ENCODE measurements at regions not wholly inside any gene's neighbourhood (a gene's known extent, or its start where the extent isn't known, plus 50 kb on each side); places are given as distances from the start of the nearest gene placed in this dataset.

GRCh38 chr11:104663190-104664140, 234.8 kb downstream of the CASP12 start:
- no peaks in the 10 kb centered on the region for H3K27me3 ChIP-seq (ENCODE audit: insufficient read depth, low read length)
- no peak for DNase-seq (ENCODE audit: low read depth)
- Mint-ChIP-seq H3K4me3 (ENCODE audit: unreplicated experiment) (no peak overlapping the region), H3K27ac (ENCODE audit: unreplicated experiment) (no peak overlapping the region), H3K36me3 (ENCODE audit: low read depth, unreplicated experiment) (no peaks in the 10 kb centered on the region), H3K4me1 (ENCODE audit: low read depth, unreplicated experiment) (peaks cover 2% of the 10 kb centered on the region), H3K27me3 (ENCODE audit: low read depth, unreplicated experiment) (no peaks in the 10 kb centered on the region), H3K9me3 (ENCODE audit: unreplicated experiment) (no peaks in the 10 kb centered on the region)
- peak; percentile 20 for FAIRE-seq
- no peak overlapping the region for H2AFZ ChIP-seq (ENCODE audit: low read depth, low read length)
- no peak overlapping the region for H3K27ac ChIP-seq (ENCODE audit: low read depth, low read length)
- no peak overlapping the region for H3K4me3 ChIP-seq (ENCODE audit: insufficient read depth, low read depth, low read length)
- H3K36me3 ChIP-seq (ENCODE audit: insufficient read depth, low read length) = no peaks in the 10 kb centered on the region
- no peaks in the 10 kb centered on the region for H4K20me1 ChIP-seq (ENCODE audit: insufficient read depth, low read length)
- no peaks in the 10 kb centered on the region for H3K4me1 ChIP-seq (ENCODE audit: insufficient read depth, low read length)
- H3K9ac ChIP-seq (ENCODE audit: low read length) = no peak overlapping the region
- TF ChIP-seq, protein P1, sequence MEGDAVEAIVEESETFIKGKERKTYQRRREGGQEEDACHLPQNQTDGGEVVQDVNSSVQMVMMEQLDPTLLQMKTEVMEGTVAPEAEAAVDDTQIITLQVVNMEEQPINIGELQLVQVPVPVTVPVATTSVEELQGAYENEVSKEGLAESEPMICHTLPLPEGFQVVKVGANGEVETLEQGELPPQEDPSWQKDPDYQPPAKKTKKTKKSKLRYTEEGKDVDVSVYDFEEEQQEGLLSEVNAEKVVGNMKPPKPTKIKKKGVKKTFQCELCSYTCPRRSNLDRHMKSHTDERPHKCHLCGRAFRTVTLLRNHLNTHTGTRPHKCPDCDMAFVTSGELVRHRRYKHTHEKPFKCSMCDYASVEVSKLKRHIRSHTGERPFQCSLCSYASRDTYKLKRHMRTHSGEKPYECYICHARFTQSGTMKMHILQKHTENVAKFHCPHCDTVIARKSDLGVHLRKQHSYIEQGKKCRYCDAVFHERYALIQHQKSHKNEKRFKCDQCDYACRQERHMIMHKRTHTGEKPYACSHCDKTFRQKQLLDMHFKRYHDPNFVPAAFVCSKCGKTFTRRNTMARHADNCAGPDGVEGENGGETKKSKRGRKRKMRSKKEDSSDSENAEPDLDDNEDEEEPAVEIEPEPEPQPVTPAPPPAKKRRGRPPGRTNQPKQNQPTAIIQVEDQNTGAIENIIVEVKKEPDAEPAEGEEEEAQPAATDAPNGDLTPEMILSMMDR (IDR thresholded peaks at IDR 0.05; ENCODE audit: insufficient read depth, low read depth, low read length) = no peak
- no peak for TF ChIP-seq EZH2 (IDR thresholded peaks at IDR 0.05; ENCODE audit: insufficient read depth, low read length)
- H3K4me2 ChIP-seq (ENCODE audit: low read length) = no peak overlapping the region
- no peaks in the 10 kb centered on the region for H3K9me3 ChIP-seq (ENCODE audit: insufficient read depth, low read depth, low read length)
- H3K79me2 ChIP-seq (ENCODE audit: insufficient read depth, low read length) = no peaks in the 10 kb centered on the region

DNA sequence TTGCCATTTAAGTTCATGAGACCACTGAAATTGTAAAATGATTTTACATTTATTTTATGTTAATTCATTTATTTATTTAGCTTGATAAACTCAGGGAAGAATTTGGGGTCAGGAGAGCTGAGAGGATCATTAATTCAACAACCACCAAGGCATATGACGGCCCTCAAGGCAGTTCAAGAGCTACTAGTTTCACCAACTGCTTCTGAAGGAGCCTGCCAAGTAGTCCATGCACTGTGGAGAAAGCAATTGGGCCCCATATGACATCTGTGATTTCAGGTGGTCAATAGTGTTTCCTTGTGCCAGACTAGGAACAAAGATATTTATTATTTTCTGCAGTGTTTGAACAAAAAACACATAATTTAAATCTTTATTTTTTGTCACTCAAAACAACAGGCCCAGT, 236.4 kb downstream of the CASP12 start:
- H3K4me1 ChIP-seq (ENCODE audit: insufficient read depth, low read length) = no peaks in the 10 kb centered on the region
- H3K4me2 ChIP-seq (ENCODE audit: low read length) = no peak overlapping the region
- H3K27me3 ChIP-seq (ENCODE audit: insufficient read depth, low read length) = no peaks in the 10 kb centered on the region
- no peak overlapping the region for H3K9ac ChIP-seq (ENCODE audit: low read length)
- no peaks in the 10 kb centered on the region for H3K9me3 Mint-ChIP-seq (ENCODE audit: unreplicated experiment)
- no peak overlapping the region for H3K27ac ChIP-seq (ENCODE audit: low read depth, low read length)
- no peak for FAIRE-seq
- no peaks in the 10 kb centered on the region for H3K36me3 ChIP-seq (ENCODE audit: insufficient read depth, low read length)
- no peaks in the 10 kb centered on the region for H4K20me1 ChIP-seq (ENCODE audit: insufficient read depth, low read length)
- no peaks in the 10 kb centered on the region for H3K9me3 ChIP-seq (ENCODE audit: insufficient read depth, low read depth, low read length)
- no peak overlapping the region for H2AFZ ChIP-seq (ENCODE audit: low read depth, low read length)
- no peak for DNase-seq (ENCODE audit: low read depth)
- no peak overlapping the region for H3K4me3 ChIP-seq (ENCODE audit: insufficient read depth, low read depth, low read length)
- no peak overlapping the region for H3K27ac Mint-ChIP-seq (ENCODE audit: unreplicated experiment)
- H3K27me3 Mint-ChIP-seq (ENCODE audit: low read depth, unreplicated experiment) = no peaks in the 10 kb centered on the region
- H3K36me3 Mint-ChIP-seq (ENCODE audit: low read depth, unreplicated experiment) = no peaks in the 10 kb centered on the region
- H3K4me1 Mint-ChIP-seq (ENCODE audit: low read depth, unreplicated experiment) = peaks cover 1% of the 10 kb centered on the region
- no peaks in the 10 kb centered on the region for H3K79me2 ChIP-seq (ENCODE audit: insufficient read depth, low read length)
- TF ChIP-seq, protein P1 (IDR thresholded peaks at IDR 0.05; ENCODE audit: insufficient read depth, low read depth, low read length) = no peak
- no peak for TF ChIP-seq EZH2 (IDR thresholded peaks at IDR 0.05; ENCODE audit: insufficient read depth, low read length)
- no peak overlapping the region for H3K4me3 Mint-ChIP-seq (ENCODE audit: unreplicated experiment)

- no peak overlapping the region for H3K27ac ChIP-seq (ENCODE audit: low read depth, low read length)
- H3K4me1 Mint-ChIP-seq (ENCODE audit: low read depth, unreplicated experiment) = peaks cover 1% of the 10 kb centered on the region
- no peak overlapping the region for H3K9ac ChIP-seq (ENCODE audit: low read length)
- no peaks in the 10 kb centered on the region for H3K36me3 ChIP-seq (ENCODE audit: insufficient read depth, low read length)
- H2AFZ ChIP-seq (ENCODE audit: low read depth, low read length) = no peak overlapping the region
- no peaks in the 10 kb centered on the region for H3K79me2 ChIP-seq (ENCODE audit: insufficient read depth, low read length)
- no peaks in the 10 kb centered on the region for H4K20me1 ChIP-seq (ENCODE audit: insufficient read depth, low read length)
- no peak overlapping the region for H3K27ac Mint-ChIP-seq (ENCODE audit: unreplicated experiment)
- H3K4me3 ChIP-seq (ENCODE audit: insufficient read depth, low read depth, low read length) = no peak overlapping the region
- no peak overlapping the region for H3K4me3 Mint-ChIP-seq (ENCODE audit: unreplicated experiment)
- H3K27me3 ChIP-seq (ENCODE audit: insufficient read depth, low read length) = no peaks in the 10 kb centered on the region
- no peaks in the 10 kb centered on the region for H3K9me3 Mint-ChIP-seq (ENCODE audit: unreplicated experiment)
- H3K27me3 Mint-ChIP-seq (ENCODE audit: low read depth, unreplicated experiment) = no peaks in the 10 kb centered on the region
- no peaks in the 10 kb centered on the region for H3K4me1 ChIP-seq (ENCODE audit: insufficient read depth, low read length)
- no peaks in the 10 kb centered on the region for H3K9me3 ChIP-seq (ENCODE audit: insufficient read depth, low read depth, low read length)
- no peak for DNase-seq (ENCODE audit: low read depth)
- no peaks in the 10 kb centered on the region for H3K36me3 Mint-ChIP-seq (ENCODE audit: low read depth, unreplicated experiment)
- H3K4me2 ChIP-seq (ENCODE audit: low read length) = no peak overlapping the region
- TF ChIP-seq, protein P1 (IDR thresholded peaks at IDR 0.05; ENCODE audit: insufficient read depth, low read depth, low read length) = no peak
- TF ChIP-seq EZH2 (IDR thresholded peaks at IDR 0.05; ENCODE audit: insufficient read depth, low read length) = no peak
- no peak for FAIRE-seq
These were observed 236.8 kb downstream of the CASP12 start for GRCh38 chr11:104661471-104661870.
